ENCODE measurements at regions not wholly inside any gene's neighbourhood (a gene's known extent, or its start where the extent isn't known, plus 50 kb on each side); places are given as distances from the start of the nearest gene placed in this dataset.
"Not testable (repeated sequence)": the region's sequence is repeated elsewhere in the genome, so short reads cannot be mapped to it uniquely, and the experiment has no call there.

DNA sequence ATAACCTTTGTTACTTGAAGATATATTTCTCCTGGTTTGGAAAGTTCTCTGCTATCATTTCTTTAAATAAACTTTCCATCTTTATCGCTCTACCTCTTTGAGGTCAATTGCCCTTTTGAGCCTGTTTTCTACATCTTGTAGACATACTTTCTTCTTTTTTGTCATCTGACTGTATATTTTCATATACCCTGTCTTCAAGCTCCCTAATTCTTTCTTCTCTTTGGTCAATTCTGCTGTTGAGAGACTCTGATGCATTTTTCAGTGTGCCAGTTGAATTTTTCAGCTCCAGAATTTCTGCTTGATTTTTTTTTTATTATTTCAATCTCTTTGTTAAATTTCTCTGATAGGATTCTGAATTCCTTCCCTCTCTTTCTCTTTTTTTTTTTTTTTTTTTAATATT is 511.2 kb upstream of the GRAMD2B start:
- no peak for DNase-seq

DNA sequence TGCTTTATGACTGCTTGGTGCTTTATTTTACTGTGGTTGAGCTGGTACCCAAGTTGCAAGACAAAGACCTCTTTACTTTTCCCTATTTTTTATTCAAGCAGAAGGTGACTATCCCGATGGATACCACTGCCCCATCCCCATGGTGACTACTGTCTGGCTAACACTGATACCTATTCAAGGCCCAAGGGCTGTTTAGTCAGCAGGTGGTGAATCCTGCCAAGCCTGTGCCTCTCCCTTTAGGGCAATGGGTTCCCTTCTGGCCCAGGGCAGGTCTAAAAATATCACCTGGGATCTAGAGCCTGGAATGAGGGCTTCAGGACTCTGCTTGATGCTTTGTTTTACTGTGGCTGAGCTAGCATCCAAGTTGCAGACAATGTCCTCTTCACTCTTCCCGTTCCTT is 510.0 kb upstream of the GRAMD2B start:
- DNase-seq = no peak

DNA sequence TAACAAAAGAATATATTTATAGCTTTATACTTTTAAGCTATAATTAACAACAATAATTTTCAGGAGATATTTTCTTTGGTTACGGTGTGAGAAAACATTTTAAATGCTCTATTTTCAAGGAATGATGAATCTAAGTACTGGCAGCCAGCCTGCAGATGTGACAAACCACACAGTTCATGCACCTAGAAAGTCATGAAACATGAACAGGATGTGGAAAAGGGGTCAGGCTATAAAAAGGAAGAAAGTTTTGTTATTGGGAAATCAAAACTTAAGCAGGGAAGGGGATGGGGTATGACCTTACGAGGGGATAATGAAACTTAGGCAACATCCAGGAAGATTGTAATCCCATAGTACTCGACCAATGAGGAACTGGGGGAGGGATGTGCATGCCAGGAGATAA is 508.7 kb upstream of the GRAMD2B start:
- DNase-seq = no peak

DNA sequence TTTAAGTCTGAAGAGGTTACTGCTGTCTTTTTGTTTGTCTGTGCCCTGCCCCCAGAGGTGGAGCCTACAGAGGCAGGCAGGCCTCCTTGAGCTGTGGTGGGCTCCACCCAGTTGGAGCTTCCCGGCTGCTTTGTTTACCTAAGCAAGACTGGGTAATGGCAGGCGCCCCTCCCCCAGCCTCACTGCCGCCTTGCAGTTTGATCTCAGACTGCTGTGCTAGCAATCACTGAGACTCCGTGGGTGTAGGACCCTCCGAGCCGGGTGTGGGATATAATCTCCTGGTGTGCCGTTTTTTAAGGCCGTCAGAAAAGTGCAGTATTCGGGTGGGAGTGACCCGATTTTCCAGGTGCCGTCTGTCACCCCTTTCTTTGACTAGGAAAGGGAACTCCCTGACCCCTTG is 499.3 kb upstream of the GRAMD2B start:
- DNase-seq = not testable (repeated sequence)

DNA sequence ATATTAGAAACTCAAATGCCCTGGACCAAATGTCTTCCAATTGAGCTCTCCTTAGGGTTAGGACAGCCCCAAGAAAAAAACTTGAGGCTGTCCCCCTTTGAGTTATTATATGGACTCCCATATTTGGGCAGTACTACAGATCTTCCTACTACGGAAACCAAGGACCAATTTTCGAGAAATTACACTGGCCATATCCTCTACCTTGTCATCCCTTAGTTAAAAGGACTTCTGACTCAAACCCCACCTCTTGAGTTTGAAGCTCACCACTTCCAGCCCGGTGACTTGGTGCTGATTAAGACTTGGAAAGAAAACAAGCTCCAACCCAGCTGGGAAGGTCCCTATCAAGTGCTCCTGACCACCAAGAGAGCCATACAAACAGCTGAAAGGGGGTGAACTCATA is 497.0 kb upstream of the GRAMD2B start:
- no peak for DNase-seq

DNA sequence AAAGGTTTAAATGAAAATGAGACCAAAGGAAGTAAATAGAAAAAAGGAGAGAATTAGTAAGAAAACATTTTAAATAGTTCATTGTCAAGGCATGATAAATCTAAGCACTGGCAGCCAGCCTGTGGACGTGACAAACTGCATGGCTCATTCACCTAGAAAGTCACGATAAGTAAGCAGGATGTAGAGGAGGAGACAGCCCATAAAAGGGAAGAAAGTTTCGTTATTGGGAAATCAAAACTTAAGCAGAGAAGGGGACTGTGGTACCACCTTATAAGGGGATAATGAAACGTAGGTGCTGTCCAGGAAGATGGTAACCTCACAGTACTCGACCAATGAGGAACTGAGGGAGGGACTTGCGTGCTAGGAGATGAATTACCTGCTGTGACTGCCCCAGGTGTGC is 494.5 kb upstream of the GRAMD2B start:
- DNase-seq = no peak

DNA sequence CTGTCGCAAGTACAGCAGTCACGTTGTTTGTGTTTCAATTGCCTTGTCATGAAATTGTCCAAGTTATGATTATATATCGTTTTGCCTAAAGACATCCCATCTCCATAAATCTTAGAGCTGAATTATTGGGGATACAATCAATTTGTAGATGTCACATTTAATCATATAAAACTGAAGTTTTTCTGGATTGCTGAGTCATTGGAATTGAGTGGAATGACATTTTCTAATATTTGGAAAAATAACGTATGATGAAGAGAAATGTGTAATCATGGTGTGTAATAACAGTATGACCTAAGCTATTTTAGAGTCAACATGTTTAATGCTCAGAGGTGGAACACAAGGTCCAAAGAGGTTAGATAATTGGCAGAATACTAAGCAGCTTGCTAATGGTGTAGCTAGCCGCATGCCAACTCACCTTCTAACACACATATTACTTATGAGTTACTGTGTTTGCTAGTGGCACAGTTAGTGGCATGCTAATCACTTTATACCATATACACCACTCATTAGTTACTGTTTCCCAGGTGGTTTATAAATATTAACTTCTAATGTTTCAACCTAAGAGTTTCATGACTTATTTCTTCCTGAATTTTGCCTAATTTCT is 473.1 kb upstream of the GRAMD2B start:
- DNase-seq = no peak

DNA sequence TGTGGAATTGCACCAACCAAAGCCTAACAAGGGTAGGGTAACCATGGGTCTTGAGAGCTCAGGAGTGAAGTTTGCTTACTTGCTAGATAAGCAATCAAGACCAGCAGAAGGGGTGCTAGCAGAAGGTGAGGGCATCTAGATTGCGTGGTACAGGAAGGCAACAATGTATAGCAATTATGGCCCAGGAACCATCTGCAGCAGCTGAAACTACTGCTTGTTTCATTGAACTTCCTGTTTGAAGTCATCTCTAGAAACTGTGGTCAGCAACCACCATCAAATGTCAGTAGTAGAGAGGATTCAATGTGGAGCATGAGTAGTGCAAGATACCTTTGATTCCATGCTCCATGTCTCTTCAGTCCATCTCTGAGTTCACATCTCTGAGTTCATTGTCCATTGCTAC is 462.1 kb upstream of the GRAMD2B start:
- DNase-seq = no peak

DNA sequence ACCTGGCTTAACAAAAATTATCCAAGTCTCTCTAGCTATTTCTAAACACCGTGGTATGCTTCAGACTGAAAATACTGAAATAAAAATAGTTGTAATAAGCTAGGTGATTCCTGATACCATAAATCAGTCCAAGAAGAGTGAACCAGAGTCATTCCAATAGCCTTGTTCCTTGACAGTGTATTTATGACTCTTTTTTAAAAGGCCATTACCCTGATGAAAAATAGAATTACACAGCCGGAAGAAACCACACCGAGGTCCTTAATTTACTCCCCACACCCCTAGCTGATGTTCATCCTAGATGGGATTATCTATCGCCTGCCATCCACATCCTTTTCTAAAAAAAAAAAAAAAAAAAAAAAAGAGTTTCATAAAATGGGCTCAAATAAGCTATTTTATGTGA is 457.6 kb upstream of the GRAMD2B start:
- DNase-seq = no peak

DNA sequence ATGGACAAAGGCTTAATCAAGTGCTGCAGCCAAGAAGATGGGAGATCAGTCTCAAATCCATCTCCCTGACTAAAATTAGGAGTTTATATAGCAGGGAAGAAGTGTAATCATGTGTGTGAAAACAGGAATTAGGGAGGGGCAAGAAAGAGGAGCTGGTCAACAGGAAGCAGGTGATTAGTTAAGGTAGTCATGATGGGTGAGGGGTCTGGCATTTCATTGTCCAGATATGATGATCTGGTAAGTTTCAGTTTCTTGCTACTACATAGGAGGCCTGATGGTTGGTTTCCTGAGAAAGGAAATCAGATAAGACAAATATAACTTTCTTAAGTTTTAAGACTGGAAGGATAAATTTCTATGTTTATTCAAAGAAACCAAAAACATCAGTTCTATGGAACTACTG is 455.6 kb upstream of the GRAMD2B start:
- no peak for DNase-seq

DNA sequence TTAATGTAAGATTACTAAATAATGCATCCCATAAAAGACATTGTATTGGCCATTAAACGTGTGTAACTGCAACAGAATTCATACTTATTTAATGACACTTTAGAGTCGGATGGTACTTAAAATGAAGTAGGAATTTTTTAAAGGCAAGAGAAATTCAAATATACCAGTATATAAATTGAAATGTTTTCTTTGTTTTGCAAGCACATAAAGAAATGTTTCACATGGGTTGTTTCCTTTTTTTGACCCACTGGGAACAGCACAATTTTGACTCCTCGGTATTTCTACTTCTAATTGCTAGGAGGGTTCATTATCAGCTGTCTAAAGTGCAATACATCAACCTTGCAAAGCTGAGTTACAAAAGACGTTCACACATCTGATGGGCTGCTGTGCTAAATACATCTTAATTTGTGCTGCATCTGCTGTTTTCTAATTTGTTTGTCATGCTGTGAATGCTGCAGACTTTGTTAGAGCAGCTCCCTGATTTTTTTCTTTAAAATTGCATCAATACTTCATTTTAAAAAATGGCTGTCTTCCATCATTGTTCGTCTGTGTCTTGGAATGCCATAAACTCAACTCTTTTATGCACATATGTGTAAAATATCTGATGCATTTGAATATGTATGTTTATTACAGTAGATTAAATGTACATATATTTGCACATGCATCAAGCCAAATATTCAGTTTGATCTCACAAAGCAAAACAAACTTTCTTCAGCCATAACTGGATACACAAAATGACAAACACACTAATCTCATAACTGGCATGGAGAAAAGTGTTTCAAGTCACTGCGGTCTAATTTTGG is 454.0 kb upstream of the GRAMD2B start:
- DNase-seq = no peak

DNA sequence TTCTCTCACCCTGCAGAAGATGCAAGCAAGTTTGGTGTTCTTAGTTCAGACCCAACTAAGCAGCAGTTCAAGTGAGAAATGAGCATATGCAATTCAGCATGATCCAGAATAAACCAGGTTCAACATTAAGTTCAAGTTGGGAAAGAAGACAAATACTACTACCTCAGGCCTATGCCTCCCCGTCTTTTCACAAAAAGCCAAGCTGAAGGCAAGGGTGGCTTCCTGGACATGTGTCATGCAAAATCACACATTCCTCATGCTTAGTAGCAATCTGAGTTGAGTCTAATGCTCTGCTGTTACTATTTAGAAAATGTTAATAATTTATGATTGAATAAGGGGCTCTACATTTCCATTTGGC is 453.4 kb upstream of the GRAMD2B start:
- DNase-seq = no peak

DNA sequence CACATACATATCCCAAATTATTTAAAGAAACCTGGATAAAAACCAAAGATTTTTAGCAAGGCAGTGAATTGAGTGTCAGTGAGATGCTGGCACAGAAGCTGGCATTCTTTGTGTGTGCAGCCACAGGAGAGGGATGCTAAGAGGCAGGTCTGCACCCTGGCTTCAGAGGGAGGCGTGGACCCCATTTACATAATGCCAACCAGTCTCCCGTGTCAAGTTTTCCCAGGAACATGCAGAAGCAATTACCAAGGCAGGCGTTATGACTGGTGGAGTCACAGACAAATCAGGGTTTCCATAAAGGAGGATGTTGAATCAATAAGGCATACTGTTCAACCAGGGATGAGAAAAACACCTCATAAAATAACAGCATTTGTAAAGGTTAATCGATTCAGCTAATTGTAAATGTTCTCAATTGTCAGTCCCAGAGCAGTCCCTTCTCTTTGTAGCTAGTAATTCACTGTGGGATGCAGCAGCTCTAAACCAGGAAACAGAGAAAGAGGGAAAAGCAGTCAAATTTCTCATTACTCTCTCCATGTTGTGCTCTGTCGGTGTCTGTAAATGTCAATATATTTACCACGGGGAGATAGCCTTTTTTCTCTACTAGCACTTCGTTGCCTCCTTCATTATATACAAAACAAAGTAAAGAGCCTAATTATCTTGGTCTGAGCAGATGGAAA is 452.4 kb upstream of the GRAMD2B start:
- DNase-seq = no peak

DNA sequence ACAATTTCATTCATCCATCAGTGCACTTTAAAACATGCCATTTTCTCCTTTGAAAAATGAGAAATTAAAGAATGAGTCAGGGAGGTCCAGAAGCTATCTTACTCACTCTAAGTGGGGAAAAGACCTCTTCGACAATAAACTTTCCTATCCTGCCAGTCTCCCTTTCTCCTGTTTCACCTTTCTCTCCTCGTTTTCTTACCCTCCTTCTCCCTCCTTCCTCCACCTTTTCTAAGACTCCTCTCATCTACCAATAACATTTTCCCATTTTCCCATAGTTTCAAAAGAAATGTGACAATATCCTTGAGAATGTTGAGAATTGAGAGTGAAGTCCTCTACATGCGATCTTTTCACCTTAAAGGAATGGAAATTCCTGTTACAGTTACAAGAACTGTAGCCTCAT is 450.5 kb upstream of the GRAMD2B start:
- DNase-seq = no peak

DNA sequence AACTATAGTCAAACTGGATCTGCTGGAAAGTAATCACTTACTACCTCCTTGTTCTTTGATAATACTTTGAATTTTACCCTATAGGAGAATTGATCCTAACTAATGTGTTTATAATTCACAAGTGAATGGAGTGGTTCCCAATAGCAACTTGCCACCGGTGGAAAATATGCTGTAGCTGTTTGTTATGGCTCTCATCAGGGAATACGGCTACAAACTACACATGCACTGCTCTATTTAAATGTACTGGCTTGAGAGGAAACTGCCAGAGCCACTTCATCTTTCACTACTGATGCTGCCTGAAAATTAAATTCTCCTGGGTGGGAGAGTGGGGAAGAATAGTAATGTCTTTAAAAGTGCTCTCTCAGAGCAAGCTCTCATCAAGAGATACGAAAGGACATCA is 448.5 kb upstream of the GRAMD2B start:
- no peak for DNase-seq

DNA sequence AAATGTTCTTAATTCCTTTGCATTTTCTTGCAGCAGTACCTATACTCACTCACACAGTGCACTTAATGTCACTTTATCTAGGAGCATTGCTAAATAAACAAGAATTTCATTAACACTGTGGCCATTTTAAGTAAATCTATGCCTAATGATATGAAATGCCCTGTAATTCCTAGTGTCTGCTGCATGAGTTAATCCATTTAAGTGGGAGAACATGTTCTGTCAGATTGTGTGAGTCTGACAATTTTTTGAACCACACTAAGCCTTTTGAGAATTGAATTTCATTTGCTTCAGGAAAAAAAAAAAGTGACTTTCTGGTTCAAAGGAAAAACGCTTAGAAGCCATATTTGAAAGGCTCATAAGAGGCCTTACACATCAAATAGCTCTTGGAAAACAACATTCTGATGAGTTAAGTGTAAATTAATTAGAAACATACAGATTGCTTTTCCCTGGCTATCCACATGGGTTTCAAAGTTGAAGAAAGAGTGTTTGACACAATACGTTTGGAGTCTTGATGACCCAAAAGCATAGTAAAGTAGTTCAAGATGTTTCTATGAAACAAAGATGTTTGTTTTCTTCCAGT is 446.7 kb upstream of the GRAMD2B start:
- no peak for DNase-seq

DNA sequence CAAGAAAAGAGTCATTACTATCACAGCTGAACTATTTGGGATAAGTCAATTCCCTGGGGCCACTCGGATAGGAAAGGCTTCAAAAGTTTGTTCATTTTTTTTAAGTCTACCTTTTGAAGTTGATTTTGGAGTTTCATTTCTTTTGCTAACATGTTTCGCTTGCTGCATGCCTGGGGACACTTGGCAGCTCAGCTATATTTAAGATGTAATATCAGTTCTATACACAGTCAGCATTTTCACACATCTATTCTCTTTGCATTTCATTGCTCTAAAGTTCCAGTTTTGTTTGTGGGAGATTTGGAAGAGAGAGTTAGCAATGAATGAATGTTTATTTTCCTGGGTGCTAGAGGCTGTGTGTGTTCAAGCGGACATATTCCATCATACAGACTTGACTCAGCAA is 445.2 kb upstream of the GRAMD2B start:
- DNase-seq = no peak

DNA sequence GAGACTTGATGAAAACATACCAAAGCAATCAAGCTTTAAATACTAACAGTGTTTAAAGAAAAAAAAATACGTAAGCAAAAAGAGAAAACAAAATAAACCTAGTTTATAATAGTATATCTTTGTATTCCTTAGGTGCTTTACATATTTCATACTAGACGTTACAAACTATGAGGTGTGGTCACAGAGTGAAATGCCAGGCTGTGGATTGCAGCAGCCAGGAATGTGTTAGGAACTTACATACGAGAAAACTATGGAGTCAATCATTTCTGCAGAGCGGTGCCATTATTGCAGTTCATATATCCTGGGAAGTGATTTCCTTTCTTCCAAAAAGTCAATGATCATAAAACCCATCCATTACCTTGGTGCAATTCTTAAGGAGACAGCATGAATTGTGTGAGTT is 443.6 kb upstream of the GRAMD2B start:
- no peak for DNase-seq

DNA sequence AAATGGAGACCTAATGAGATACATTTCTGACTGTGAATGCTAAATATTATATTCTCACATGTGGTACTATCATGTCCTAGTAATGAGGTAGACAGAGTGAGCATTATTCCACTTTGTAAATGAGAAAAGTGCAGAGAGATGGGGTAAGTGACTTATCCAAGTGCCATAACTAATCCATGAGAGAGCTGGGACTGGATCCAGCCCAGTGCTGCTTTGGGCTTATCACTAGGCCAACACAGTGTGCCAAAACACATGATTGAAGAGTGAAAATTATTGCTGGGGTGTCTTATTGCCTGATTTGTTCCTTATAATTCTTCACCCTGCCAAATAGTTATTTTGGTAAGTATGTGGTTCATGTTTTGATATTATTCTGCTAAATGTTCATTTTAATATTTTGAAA is 442.2 kb upstream of the GRAMD2B start:
- no peak for DNase-seq

DNA sequence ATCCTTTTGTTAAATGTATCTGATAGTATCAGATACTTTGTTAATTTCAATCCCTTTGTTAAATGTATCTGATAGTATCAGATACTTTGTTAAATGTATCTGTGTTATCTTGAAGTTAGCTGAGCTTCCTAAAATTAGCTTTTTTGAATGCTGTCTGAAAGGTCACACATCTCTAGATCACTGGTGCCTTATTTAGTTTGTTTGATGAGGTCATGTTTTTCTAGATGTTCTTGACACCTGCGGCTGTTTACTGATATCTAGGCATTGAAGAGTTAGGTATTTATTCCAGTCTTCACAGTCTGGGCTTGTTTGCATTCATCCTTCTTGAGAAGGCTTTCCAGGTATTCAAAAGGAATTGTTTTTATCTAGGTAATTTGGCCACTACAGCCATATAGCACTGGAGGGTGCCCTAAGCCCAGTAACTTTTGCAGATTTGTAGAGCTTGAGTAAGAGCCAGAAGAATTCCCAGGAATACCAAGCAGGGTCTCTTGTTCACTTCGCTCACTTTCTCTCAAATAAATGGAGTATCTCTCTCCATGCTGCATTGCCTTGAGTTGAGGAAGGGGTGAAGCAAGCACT is 435.4 kb upstream of the GRAMD2B start:
- DNase-seq = no peak

DNA sequence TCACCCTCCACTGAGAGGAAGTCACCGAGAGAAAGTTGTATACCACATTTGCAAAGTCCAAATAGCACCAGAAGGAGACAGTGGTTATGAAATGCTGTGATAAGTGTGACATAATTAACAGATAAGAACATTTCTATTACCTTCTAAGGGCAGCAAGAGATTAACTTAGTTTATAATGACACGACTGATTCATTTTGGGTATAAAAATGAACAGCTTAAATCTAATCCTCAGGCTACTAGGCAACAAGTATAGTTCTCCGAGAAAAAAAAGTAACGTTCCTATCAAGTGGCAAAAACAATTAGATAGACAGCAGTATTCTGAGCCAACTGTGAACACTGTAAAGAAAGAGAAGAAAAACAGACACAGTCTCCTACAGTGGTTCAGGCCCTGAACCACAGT is 431.2 kb upstream of the GRAMD2B start:
- DNase-seq = no peak

DNA sequence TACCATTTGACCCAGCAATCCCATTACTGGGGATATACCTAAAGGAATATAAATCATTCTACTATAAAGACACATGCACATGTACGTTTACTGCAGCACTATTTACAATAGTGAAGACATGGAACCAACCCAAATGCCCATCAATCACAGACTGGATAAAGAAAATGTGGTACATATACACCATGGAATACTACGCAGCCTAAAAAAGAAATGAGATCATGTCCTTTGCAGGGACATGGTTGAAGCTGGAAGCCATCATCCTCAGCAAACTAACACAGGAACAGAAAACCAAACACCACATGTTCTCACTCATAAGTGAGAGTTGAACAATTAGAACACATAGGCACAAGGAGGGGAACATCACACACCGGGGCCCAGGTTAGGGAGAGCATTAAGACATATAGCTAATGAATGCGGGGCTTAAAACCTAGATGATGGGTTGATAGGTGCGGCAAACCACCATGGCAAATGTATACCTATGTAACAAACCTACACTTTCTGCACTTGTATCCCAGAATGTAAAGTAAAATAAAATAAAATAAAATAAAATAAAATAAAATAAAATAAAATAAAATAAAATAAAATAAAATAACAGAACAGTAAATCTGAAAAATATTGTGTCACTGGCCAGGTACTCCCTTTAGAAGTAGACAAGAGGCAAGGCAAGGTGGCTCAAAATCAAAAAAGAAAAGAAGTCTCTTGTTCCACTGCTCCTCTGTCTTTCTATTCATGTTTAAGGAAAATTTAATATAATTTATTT is 423.8 kb upstream of the GRAMD2B start:
- not testable (repeated sequence) for DNase-seq

DNA sequence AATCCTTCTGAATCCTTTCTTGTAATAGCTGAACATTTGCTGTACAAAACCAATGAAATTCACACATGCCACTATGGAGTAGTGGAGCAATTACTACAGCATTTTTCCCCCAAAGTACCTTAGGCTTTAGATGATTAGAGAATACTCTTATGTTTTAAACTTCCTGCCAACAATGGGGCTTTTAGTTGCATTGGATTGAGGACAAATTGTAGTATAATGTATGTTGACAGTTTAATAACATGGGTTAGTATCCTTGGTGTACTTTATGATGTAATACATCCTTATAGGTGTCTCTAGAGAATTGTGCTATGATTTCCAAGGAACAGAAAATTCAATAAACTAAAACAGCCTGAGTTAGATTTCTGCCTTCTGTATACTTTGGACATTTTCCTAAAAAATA is 422.7 kb upstream of the GRAMD2B start:
- no peak for DNase-seq

Measured in CD4-positive, alpha-beta T cell treated with Interleukin-17A for 4 hours (primary cell).